ENCODE measurements at regions not wholly inside any gene's neighbourhood (a gene's known extent, or its start where the extent isn't known, plus 50 kb on each side); places are given as distances from the start of the nearest gene placed in this dataset.

DNA sequence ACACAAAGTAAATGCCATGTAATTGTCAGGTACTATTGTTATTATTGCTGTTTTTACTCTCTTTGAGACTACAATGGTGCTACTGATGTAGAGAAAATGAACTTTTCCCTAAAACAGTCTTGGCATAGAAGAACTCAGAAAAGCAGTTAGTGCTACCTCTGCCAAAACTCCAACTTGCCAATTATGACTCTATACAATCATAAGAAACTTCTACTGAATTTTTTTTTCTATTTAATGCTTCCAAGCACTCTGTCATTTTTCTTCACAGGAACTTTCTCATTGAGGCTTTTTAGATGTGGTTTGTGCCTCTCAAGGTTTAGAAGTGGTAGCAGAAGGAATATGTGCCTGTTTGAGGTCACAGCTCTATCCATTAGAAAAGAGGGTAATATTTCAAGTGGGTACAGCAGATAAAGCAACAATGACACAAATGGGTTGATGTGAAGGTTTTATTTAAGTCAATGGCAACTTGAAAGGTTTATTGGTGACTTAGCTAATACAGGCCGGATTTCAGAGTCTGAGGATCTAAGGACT, 64.0 kb upstream of the FERD3L start:
- DNase-seq (ENCODE audit: low spot score) = no peak

DNA sequence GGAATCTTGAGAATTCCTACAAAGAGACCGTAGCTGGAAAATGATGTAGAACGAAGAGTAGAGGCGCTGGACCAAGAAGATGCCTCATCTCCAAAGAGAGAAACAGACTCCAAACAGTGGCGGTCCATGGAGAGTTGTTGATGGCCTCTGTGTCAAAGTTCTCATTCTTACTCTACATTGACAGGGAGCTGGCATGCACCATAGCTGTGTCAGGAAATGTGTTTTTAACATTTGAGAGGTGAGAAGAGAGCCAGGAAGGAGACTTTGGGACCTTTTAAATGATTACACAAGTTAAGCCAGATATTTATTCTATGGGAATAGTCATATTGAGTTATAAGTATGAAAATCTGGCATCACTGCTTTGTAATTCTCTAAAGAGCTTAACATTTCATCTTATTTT, 61.5 kb upstream of the FERD3L start:
- DNase-seq (ENCODE audit: low spot score) = no peak

DNA sequence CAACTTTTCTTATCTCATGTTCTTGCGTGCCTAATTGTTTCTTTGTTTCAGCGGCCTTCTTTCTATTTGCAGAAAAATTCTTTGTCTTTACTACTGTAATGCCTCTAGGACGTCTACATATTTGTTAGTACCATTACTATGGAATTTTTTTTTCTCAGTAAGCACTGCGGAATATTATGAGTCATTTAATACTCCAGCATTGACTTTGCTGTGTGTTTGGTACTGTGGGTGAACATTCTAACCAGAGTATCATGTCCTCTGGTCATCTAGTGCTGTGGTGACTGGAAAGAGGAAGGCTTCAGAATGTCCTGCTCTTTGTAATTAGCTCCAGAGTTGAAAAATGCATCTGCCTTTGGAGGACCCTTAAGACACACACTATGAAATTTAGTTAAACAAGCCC, 58.5 kb upstream of the FERD3L start:
- no peak for DNase-seq (ENCODE audit: low spot score)

DNA sequence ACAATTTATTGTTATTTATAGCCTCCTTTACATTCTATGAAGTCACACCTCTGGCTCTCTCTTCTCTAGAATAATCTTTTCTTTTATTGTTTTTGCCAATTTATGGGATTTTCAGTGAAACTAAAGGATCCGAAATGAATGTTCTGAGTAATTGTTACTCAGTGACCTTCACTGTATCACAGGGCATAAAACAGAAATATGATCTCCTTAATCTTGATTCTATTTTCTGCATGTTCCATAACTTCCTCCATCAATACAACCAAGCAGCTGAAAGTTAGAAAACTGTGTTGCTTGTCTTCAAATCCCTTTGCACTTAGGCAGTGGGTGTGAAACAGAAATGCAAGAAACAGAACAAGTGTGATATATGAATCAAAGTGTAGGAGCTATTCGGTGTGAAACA, 57.4 kb upstream of the FERD3L start:
- DNase-seq (ENCODE audit: low spot score) = no peak

All from activated CD4-positive, alpha-beta T cell treated with anti-CD3 and anti-CD28 coated beads, Interleukin-2, Interleukin-4, amounts not matched to agents 100 ng/mL and 50 ng/mL, durations not matched to agents 16 hours and 8 hours (primary cell).